ENCODE measurements at regions not wholly inside any gene's neighbourhood (a gene's known extent, or its start where the extent isn't known, plus 50 kb on each side); places are given as distances from the start of the nearest gene placed in this dataset.

- TF ChIP-seq CTCF (CRISPR knock-in tag; IDR thresholded peaks at IDR 0.05) (no peak), ATF5 (CRISPR knock-in tag; IDR thresholded peaks at IDR 0.05; ENCODE audit: low read depth) (no peak), ZNF318 (CRISPR knock-in tag; IDR thresholded peaks at IDR 0.05) (no peak), ARID4A (CRISPR knock-in tag; IDR thresholded peaks at IDR 0.05; ENCODE audit: borderline replicate concordance) (no peak), CREB1 (IDR thresholded peaks at IDR 0.05) (no peak), CREB1 (CRISPR knock-in tag; IDR thresholded peaks at IDR 0.05) (no peak), JUND (CRISPR knock-in tag; IDR thresholded peaks at IDR 0.05) (no peak), POLR2A (IDR thresholded peaks at IDR 0.05; ENCODE audit: insufficient read depth in 1 of 2, low read depth in 2 of 2, low read length in 2 of 2) (no peak), HBP1 (CRISPR knock-in tag; IDR thresholded peaks at IDR 0.05; ENCODE audit: low read depth) (no peak), THAP11 (CRISPR knock-in tag; IDR thresholded peaks at IDR 0.05) (no peak), GATA4 (IDR thresholded peaks at IDR 0.05; ENCODE audit: borderline replicate concordance, low read depth) (no peak)
Measured at GRCh38 chr15:31435912-31436628, 109.4 kb downstream of the KLF13 start.

Measured in HepG2 (cell line).